Hematopoietic multipotent progenitor cell treated with erythropoietin and hydrocortisone succinate and interleukin-3 and kit ligand, for 8 days (in vitro differentiated cells): ENCODE measurements at regions not wholly inside any gene's neighbourhood (a gene's known extent, or its start where the extent isn't known, plus 50 kb on each side); places are given as distances from the start of the nearest gene placed in this dataset.
"Not testable (repeated sequence)": the region's sequence is repeated elsewhere in the genome, so short reads cannot be mapped to it uniquely, and the experiment has no call there.

Experiments used
- DNase-seq: peaks from one replicate; pipeline ENCODE4 v3.0.0-alpha.2; 2015

DNA sequence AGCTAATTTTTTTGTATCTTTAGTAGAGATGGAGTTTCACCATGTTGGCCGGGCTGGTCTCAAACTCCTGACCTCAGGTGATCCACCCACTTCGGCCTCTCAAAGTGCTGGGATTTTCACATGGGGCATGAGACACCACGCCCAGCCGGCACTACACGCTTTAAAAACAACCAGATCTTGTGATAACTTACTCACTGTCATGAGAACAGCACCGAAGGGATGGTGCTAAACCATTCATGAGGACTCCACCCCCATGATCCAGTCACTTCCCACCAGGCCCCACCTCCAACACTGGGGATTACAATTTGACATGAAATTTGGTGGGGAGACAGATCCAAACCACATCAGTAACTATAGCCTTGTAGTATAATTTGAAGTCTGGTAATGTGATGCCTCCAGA lies 67.4 kb upstream of the ZNF169 start:
- not testable (repeated sequence) for DNase-seq

GRCh38 chr9:94198414-94198813 lies 60.7 kb upstream of the ZNF169 start:
- no peak for DNase-seq

DNA sequence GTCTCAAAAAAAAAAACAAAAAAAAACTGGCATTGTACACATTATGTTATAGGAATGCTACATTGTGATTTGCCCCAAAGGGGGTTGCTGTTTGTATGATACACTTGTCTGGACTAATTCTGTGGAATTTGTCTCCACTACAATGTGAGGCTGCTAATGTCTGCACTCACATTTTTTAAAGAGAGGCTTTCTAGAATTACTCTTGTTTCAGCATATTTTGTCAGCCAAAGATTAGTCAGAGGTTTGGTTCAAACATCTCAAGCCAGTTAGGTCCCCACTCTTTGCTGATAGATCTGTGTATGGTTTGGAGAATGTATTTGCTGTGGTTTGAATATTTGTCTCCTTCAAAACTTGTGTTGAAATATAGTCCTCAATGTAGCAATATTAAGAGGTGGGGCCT lies 59.3 kb upstream of the ZNF169 start:
- no peak for DNase-seq

GRCh38 chr9:94204174-94204573 lies 54.9 kb upstream of the ZNF169 start:
- no peak for DNase-seq

DNA sequence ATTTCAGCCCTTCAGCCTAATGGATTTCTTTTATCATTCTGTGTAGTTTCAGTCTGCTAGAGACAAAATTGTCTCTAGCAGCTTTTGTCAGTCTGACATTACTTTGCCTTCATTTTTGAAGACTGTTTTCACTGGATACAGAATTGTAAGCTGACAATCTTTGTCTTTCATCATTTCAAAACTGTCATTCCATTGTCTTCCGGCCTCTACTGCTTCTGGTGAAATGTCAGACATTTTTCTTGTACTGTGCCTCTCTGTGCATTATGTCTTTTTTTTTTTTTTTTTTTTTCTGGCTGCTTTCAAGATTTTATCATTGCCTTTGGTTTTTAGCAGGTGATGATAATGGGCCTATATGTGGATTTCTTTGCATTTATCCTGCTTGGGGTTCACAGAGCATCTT lies 51.3 kb upstream of the ZNF169 start:
- DNase-seq, result no peak
